Nephron progenitor cell (in vitro differentiated cells): ENCODE measurements at regions not wholly inside any gene's neighbourhood (a gene's known extent, or its start where the extent isn't known, plus 50 kb on each side); places are given as distances from the start of the nearest gene placed in this dataset.

ENCODE experiments used
- DNase-seq: peaks from one replicate; pipeline ENCODE4 v3.0.0; 2021
- H3K27ac Mint-ChIP-seq: 2 replicates; pipeline ENCODE4 v1.8.0; 2021; ENCODE audit warnings: mild to moderate bottlenecking, moderate library complexity, mixed read lengths
- H3K27me3 Mint-ChIP-seq: 2 replicates; pipeline ENCODE4 v1.8.0; 2021; ENCODE audit warnings: mild to moderate bottlenecking, low read depth, mixed read lengths; ENCODE audit not compliant: poor library complexity
- H3K36me3 Mint-ChIP-seq: 2 replicates; pipeline ENCODE4 v1.8.0; 2021; ENCODE audit warnings: low read depth, mixed read lengths
- H3K4me1 Mint-ChIP-seq: 2 replicates; pipeline ENCODE4 v1.8.0; 2021; ENCODE audit warnings: mixed read lengths
- H3K4me3 Mint-ChIP-seq: 2 replicates; pipeline ENCODE4 v1.8.0; 2021; ENCODE audit warnings: mild to moderate bottlenecking, moderate library complexity, mixed read lengths
- H3K9me3 Mint-ChIP-seq: 2 replicates; pipeline ENCODE4 v1.8.0; 2021; ENCODE audit warnings: mild to moderate bottlenecking, moderate library complexity, mixed read lengths
- TF ChIP-seq, protein P1 (sequence below): fragments of 200-600 bp; sonication (generic); IDR thresholded peaks from 2 replicates; pipeline ENCODE4 v1.5.0; 2021; ENCODE audit warnings: antibody characterized with exemption

DNA sequence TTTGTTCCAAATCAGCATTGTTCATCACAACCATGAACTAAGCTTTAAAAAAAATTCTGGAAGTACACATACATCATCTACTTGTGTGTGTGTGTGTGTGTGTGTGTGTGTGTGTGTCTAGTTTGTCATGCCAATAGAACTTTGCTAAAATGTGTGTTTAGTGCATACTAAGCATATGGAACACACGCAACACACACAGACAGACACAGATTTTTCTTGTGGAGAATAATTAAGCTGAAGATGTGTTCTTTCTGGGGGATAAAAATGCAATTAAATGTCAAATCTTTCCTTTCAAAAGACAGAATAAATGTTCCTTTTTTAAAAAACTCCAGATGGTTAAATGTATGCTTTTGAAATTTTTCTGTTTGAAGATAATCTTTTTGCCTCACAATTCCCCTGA lies 530.4 kb upstream of the INTU start:
- Mint-ChIP-seq H3K36me3 (no peaks in the 10 kb centered on the region), H3K27ac (no peak overlapping the region)
- TF ChIP-seq, protein P1, sequence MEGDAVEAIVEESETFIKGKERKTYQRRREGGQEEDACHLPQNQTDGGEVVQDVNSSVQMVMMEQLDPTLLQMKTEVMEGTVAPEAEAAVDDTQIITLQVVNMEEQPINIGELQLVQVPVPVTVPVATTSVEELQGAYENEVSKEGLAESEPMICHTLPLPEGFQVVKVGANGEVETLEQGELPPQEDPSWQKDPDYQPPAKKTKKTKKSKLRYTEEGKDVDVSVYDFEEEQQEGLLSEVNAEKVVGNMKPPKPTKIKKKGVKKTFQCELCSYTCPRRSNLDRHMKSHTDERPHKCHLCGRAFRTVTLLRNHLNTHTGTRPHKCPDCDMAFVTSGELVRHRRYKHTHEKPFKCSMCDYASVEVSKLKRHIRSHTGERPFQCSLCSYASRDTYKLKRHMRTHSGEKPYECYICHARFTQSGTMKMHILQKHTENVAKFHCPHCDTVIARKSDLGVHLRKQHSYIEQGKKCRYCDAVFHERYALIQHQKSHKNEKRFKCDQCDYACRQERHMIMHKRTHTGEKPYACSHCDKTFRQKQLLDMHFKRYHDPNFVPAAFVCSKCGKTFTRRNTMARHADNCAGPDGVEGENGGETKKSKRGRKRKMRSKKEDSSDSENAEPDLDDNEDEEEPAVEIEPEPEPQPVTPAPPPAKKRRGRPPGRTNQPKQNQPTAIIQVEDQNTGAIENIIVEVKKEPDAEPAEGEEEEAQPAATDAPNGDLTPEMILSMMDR, result no peak

DNA sequence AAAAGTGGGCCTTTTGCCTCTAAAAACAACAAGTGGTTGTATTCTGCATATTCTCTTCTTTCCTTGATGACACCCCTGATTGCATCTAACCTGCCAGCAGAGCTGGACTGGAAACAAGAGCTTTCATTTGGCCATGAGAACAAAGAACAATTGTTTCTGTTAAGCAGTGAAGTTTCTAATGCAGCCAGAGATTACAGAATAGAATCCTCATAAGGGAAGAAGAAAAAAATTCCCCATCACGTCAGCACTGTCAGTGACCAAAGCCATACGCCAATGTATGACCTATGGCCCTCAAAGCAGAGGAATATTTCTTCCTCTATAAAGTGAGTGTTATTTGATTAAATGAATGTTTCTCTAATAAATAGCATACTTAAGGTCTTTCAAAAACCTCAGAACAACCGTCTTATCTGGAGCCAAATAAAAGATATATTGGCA lies 529.1 kb upstream of the INTU start:
- Mint-ChIP-seq H3K27me3 (peaks cover 4% of the 10 kb centered on the region), H3K36me3 (no peaks in the 10 kb centered on the region), H3K9me3 (peaks cover 20% of the 10 kb centered on the region), H3K4me1 (no peaks in the 10 kb centered on the region), H3K4me3 (no peak overlapping the region), H3K27ac (no peak overlapping the region)
- no peak for DNase-seq
- TF ChIP-seq, protein P1, result no peak

More for the DNA sequence above, 530.4 kb upstream of the INTU start:
- Mint-ChIP-seq H3K27me3 (peaks cover 4% of the 10 kb centered on the region), H3K9me3 (peaks cover 7% of the 10 kb centered on the region), H3K4me3 (no peak overlapping the region), H3K4me1 (no peaks in the 10 kb centered on the region)
- no peak for DNase-seq

DNA sequence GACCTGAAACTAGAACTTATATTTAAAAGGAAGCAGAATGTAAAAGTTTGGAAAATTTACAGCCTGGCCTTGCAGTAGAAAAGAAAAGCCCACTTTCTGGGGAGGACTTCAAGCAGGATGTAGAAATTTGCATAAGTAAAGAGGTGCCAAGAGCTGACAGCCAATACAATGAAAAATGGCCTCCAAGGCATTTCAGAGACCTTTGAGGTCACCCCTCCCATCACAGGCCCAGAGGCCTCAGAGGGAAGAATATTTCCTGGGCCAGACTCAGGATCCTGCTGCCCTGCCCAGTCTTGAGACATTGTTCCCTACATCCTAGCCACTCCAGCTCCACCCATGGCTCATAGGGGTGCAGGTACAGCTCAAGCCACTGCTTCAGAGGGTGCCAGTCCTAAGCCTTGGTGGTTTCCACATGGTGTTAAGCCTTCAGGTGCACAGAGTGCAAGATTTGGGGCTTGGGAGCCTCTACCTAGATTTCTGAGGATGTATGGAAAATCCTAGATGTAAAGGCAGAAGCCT lies 518.9 kb upstream of the INTU start:
- Mint-ChIP-seq H3K27me3 (no peaks in the 10 kb centered on the region), H3K36me3 (no peaks in the 10 kb centered on the region), H3K27ac (no peak overlapping the region), H3K4me3 (no peak overlapping the region), H3K4me1 (no peaks in the 10 kb centered on the region), H3K9me3 (peaks cover 19% of the 10 kb centered on the region)
- no peak for DNase-seq
- TF ChIP-seq, protein P1, result no peak

DNA sequence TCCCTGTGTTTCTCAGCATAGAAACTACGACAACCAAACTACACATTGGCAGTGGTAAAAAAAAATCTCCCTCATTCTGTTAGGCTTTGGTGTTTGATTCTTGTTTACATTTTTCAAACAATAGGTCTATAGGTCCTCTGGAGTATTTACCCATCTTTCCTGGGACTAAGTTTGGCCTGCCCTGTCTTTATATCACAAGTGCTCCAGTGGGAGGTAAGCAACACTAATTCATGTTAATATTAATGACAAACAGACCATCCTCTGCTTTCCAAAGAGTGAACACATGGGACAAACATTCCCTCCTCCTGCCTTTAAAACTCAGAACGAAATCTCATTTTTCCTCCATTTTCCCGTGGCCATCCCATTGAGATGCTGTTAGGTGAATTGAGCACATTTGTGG lies 514.1 kb upstream of the INTU start:
- TF ChIP-seq, protein P1, result no peak
- Mint-ChIP-seq H3K9me3 (peaks cover 4% of the 10 kb centered on the region), H3K4me3 (no peak overlapping the region), H3K36me3 (no peaks in the 10 kb centered on the region), H3K4me1 (no peaks in the 10 kb centered on the region), H3K27ac (no peak overlapping the region), H3K27me3 (no peaks in the 10 kb centered on the region)
- no peak for DNase-seq

DNA sequence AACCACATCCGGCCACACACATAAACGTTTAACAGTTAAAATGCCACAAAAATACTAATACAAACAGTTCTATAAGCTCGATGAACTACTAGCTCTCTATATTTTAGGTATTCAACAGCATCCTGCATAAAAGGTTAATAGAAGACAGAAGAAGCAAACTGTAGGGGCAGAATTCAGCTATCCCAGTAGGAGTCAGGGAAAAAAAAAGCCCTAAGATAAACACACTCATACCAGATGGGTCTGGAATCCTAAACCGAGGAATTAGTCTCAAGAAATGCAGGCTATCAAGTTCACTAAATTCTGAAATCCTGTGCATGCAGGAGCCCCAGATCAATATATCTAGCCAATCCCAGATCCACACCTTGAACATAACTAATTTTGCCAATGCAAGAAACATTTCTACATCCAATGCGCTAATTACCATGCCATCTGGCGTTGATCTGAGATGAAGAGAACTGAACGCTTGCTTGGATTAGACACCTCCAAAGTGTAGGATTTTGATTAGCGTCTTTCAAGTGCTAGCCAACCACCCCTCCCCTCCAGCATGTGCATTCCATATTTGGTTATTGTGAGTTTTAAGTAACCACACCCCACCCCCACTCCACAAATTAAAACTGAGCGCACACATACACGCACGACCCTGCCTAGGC lies 512.2 kb upstream of the INTU start:
- TF ChIP-seq, protein P1, result no peak
- Mint-ChIP-seq H3K27ac (no peak overlapping the region), H3K27me3 (no peaks in the 10 kb centered on the region), H3K36me3 (no peaks in the 10 kb centered on the region), H3K9me3 (peaks cover 4% of the 10 kb centered on the region), H3K4me1 (no peaks in the 10 kb centered on the region), H3K4me3 (no peak overlapping the region)
- DNase-seq, result no peak

DNA sequence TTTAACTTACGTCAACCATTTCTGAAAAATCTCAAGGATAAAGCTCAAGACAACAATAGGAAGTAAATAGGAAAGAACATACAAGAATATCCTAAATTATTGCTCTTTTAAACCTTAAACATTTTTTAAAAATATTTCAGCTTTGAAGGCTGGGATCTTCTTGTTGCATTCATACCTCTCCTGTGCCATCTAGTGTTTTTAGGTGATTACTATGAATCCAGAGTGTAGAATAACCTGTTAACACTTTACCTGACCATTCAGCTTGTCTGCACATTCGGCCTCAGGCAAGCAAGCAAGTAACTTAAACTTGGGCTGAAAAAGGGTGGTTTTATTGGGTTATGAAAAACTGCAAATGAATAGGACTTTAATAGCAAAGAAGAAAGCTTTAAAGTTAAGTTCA lies 507.8 kb upstream of the INTU start:
- H3K27ac Mint-ChIP-seq, result no peak overlapping the region
- no peaks in the 10 kb centered on the region for H3K27me3 Mint-ChIP-seq
- H3K36me3 Mint-ChIP-seq, result no peaks in the 10 kb centered on the region
- peaks cover 4% of the 10 kb centered on the region for H3K9me3 Mint-ChIP-seq
- no peak for DNase-seq
- H3K4me1 Mint-ChIP-seq, result no peaks in the 10 kb centered on the region
- TF ChIP-seq, protein P1, result no peak
- H3K4me3 Mint-ChIP-seq, result no peak overlapping the region
